Prostate gland (tissue), 2 donors: ENCODE measurements at regions not wholly inside any gene's neighbourhood (a gene's known extent, or its start where the extent isn't known, plus 50 kb on each side); places are given as distances from the start of the nearest gene placed in this dataset.

ENCODE experiments used
- DNase-seq: peaks from one replicate; pipeline ENCODE4 v3.0.0-alpha.2; 2019; ENCODE audit warnings: low spot score
- H3K27ac ChIP-seq, 2 donors: fragments of 200-600 bp; sonication (generic); 2 replicates each; pipeline ENCODE4 v1.5.1; 2017 to 2019
- H3K27me3 ChIP-seq: fragments of 200-600 bp; sonication (generic); replicated peaks from 2 replicates; pipeline ENCODE4 v1.5.1; 2019; ENCODE audit not compliant: insufficient read depth
- H3K36me3 ChIP-seq, 2 donors: fragments of 200-600 bp; sonication (generic); 1 replicate in 1 of 2; 2 replicates in 1 of 2; pipeline versions ENCODE4 v1.5.1 to v1.8.1; 2017 to 2019
- H3K4me1 ChIP-seq: fragments of 200-600 bp; sonication (generic); replicated peaks from 2 replicates; pipeline ENCODE4 v1.5.1; 2019
- H3K4me3 ChIP-seq, 2 donors: fragments of 200-600 bp; sonication (generic); 2 replicates each; pipeline ENCODE4 v1.5.1; 2017 to 2019
- H3K9me3 ChIP-seq: fragments of 200-600 bp; sonication (generic); 2 replicates; pipeline ENCODE4 v1.5.1; 2017
- POLR2A ChIP-seq: fragments of 450-650 bp; IDR thresholded peaks from one replicate; pipeline ENCODE4 v1.6.1; 2016; ENCODE audit warnings: antibody characterized with exemption, mild to moderate bottlenecking
- POLR2AphosphoS5 ChIP-seq: sonication (generic); formaldehyde crosslinking; IDR thresholded peaks from one replicate; pipeline ENCODE4 v1.6.1; 2017; ENCODE audit warnings: antibody characterized with exemption
- WGBS: methylation state at CpG from one replicate; pipeline ENCODE4 v1.1.5; 2018; 5-methylcytosine and 5-hydroxymethylcytosine counted together
- intact Hi-C: fragments of 100-400 bp; cut with DNase I; formaldehyde crosslinking; loops from one replicate; pipeline ENCODE4 v1.14.2; 2022
- TF ChIP-seq, protein P1 (sequence below), 4 experiments: fragments of 200-600 bp in 2 of 4; fragments of 450-650 bp in 2 of 4; sonication (generic) in 2 of 4; IDR thresholded peaks; 1 replicate in 3 of 4; 2 replicates in 1 of 4; pipeline ENCODE4 v1.5.1; 2016 to 2019; ENCODE audit warnings: antibody characterized with exemption in 4 of 4, mild to moderate bottlenecking in 2 of 4, moderate library complexity in 2 of 4

DNA sequence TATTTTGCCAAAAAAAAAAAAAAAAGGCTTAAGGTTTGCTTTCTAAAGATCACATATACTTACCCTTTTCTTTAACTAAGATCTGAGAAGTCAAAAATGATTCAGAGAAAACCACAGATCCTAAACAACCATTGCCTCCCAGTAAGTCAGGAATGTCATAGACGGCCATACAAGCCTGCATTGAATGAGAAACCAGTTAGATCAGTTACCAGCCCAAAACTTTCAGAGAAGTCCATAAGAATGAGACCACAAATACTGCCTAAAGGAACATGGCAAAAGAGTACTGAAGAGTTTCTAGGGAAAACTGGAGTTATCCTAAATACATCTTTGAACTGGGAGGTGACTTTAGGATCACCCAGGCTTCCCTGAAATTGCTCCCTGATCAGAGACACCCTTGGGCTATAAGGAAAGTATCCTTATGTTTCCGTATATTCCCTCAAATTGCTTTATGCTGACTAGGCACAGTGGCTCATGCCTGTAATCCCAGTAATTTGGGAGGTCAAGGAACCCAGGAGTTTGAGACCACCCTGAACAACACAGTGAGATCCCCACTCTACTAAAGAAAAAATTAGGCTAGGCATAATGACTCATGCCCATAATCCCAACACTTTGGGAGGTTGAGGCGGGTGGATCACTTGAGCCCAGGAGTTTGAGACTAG is 79.4 kb upstream of the SLC4A11 start:
- 85% methylated on average over 3 of the region's 3 CpGs for WGBS
- Histone ChIP-seq H3K27me3 (no peaks in the 10 kb centered on the region), H3K4me1 (no peaks in the 10 kb centered on the region), H3K9me3 (no peaks in the 10 kb centered on the region), H3K4me3 (no peak overlapping the region), H3K36me3 (no peaks in the 10 kb centered on the region), H3K27ac (no peak overlapping the region)
- DNase-seq, result no peak
- intact Hi-C loops, result loop anchor here (10.0 kb wide), 2 partner anchors 104 to 264 kb away; no protein-coding TSS in a partner anchor
- TF ChIP-seq POLR2AphosphoS5 (no peak), POLR2A (no peak)
- TF ChIP-seq, protein P1, sequence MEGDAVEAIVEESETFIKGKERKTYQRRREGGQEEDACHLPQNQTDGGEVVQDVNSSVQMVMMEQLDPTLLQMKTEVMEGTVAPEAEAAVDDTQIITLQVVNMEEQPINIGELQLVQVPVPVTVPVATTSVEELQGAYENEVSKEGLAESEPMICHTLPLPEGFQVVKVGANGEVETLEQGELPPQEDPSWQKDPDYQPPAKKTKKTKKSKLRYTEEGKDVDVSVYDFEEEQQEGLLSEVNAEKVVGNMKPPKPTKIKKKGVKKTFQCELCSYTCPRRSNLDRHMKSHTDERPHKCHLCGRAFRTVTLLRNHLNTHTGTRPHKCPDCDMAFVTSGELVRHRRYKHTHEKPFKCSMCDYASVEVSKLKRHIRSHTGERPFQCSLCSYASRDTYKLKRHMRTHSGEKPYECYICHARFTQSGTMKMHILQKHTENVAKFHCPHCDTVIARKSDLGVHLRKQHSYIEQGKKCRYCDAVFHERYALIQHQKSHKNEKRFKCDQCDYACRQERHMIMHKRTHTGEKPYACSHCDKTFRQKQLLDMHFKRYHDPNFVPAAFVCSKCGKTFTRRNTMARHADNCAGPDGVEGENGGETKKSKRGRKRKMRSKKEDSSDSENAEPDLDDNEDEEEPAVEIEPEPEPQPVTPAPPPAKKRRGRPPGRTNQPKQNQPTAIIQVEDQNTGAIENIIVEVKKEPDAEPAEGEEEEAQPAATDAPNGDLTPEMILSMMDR (IDR thresholded peaks at IDR 0.05), result no peak

DNA sequence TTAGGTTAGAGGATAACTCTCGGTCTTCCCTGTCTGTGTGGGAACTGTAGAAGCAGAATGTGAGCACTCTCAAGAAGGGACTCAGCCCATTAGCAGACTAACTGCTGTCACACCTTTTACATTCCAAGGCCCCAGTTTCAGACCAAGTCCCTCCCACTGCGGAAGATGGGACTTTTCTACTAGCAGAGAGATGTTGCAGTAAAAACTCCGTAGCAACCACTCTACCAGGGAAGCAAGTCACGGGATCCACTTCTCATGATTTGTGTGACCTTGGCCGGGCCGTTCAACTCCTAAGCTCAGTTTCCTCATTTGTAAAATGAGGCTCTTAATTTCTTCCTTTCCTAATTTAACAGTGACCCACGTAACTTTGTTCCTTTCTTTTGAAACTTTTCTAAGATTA is 77.1 kb upstream of the SLC4A11 start:
- Histone ChIP-seq H3K27me3 (no peaks in the 10 kb centered on the region), H3K4me1 (no peaks in the 10 kb centered on the region), H3K27ac (peak overlapping the region in 1 of 2 donors; percentile 0), H3K36me3 (no peaks in the 10 kb centered on the region), H3K4me3 (no peak overlapping the region), H3K9me3 (no peaks in the 10 kb centered on the region)
- TF ChIP-seq POLR2A (no peak), POLR2AphosphoS5 (no peak)
- TF ChIP-seq, protein P1 (IDR thresholded peaks at IDR 0.05), result no peak
- no peak for DNase-seq
- intact Hi-C loops, result loop anchor here (10.0 kb wide), 2 partner anchors 101 to 261 kb away; no protein-coding TSS in a partner anchor
- WGBS, result 72% methylated on average over 7 of the region's 7 CpGs

DNA sequence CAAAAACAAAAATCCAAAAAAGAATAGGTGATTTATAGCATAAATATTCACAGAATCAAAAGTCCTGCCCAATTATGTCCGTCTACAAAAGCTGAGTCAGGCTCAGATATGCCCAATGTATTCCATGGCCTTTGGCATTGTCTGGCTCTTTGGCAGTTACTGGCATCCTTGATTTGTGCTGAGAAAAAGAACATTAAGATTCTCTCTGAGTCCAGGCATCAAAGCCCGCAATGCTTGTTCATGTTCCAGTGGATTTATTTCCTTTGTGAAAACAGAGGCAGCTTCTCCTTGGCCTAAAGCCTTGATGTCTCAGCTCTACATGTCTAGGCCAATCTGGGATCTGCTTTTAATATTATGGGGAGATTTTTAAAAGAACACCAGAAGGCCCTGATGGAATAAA is 76.1 kb upstream of the SLC4A11 start:
- intact Hi-C loops, result loop anchor here (10.0 kb wide), 2 partner anchors 100 to 260 kb away; no protein-coding TSS in a partner anchor
- no peaks in the 10 kb centered on the region for H3K9me3 ChIP-seq
- WGBS, result 17% methylated on average over 2 of the region's 2 CpGs
- H3K27me3 ChIP-seq, result no peaks in the 10 kb centered on the region
- no peak overlapping the region for H3K4me3 ChIP-seq
- H3K36me3 ChIP-seq, result no peaks in the 10 kb centered on the region
- DNase-seq, result peak; percentile 35
- no peaks in the 10 kb centered on the region for H3K4me1 ChIP-seq
- TF ChIP-seq POLR2A, result no peak
- TF ChIP-seq POLR2AphosphoS5, result peak; percentile 29
- H3K27ac ChIP-seq, result peak overlapping the region; percentile 48 to 52

DNA sequence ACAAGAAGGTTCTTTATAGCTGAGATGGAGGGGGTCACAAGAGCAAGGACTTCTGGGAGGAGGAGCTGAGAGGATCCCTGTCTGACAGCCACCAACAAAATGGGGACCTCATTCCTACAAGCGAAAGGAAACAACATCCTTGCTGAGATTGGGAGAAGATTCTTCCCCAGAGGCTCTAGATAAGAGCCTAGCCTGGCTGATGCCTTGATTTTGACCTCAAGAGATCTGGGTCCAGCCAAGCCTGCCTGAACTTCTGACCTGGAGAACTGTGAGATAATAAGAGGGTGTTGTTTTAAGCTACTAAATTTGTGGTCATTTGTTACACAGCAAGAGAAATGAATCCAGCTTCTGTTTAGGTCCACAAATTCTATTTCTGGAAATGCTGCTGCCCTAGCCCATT is 75.4 kb upstream of the SLC4A11 start:
- intact Hi-C loops, result loop anchor here (10.0 kb wide), 2 partner anchors 100 to 260 kb away; no protein-coding TSS in a partner anchor
- WGBS, result 91% methylated on average over 1 of the region's 1 CpG
- H3K36me3 ChIP-seq, result no peaks in the 10 kb centered on the region
- no peaks in the 10 kb centered on the region for H3K9me3 ChIP-seq
- DNase-seq, result no peak
- TF ChIP-seq, protein P1 (IDR thresholded peaks at IDR 0.05), result no peak
- TF ChIP-seq POLR2AphosphoS5 (no peak), POLR2A (no peak)
- peak overlapping the region; percentile 48 to 52 for H3K27ac ChIP-seq
- no peaks in the 10 kb centered on the region for H3K4me1 ChIP-seq
- H3K4me3 ChIP-seq, result no peak overlapping the region
- no peaks in the 10 kb centered on the region for H3K27me3 ChIP-seq

GRCh38 chr20:3313683-3314065 is 74.7 kb upstream of the SLC4A11 start:
- intact Hi-C loops, result loop anchor here (10.0 kb wide), 2 partner anchors 99 to 259 kb away; no protein-coding TSS in a partner anchor
- TF ChIP-seq POLR2A (no peak), POLR2AphosphoS5 (peak; percentile 33)
- TF ChIP-seq, protein P1 (IDR thresholded peaks at IDR 0.05), result no peak
- peak overlapping the region; percentile 48 to 52 for H3K27ac ChIP-seq
- H3K9me3 ChIP-seq, result no peaks in the 10 kb centered on the region
- H3K4me1 ChIP-seq, result no peaks in the 10 kb centered on the region
- H3K27me3 ChIP-seq, result no peaks in the 10 kb centered on the region
- 32% methylated on average over 2 of the region's 2 CpGs for WGBS
- no peaks in the 10 kb centered on the region for H3K36me3 ChIP-seq
- DNase-seq, result peak; percentile 41
- no peak overlapping the region for H3K4me3 ChIP-seq
